Activated CD8-positive, alpha-beta T cell treated with anti-CD3 and anti-CD28 coated beads for 36 hours (primary cell): ENCODE measurements at regions not wholly inside any gene's neighbourhood (a gene's known extent, or its start where the extent isn't known, plus 50 kb on each side); places are given as distances from the start of the nearest gene placed in this dataset.

Source experiments
- ATAC-seq: fragments of 200-7000 bp; cut with Tn5 transposase; one replicate; pipeline ENCODE4 v1.10.0; 2021; ENCODE audit warnings: mild to moderate bottlenecking, moderate library complexity
- CTCF ChIA-PET: fragments of 350-600 bp; sonication (Branson Sonifier 250); formaldehyde crosslinking; loops from one replicate; lab custom pipeline; 2021; ENCODE audit warnings: antibody characterized with exemption; lab: Charles Lee
- POLR2A ChIA-PET: fragments of 350-600 bp; sonication (Branson Sonifier 250); formaldehyde crosslinking; loops from one replicate; lab custom pipeline; 2021; ENCODE audit warnings: antibody characterized with exemption; lab: Charles Lee
- DNase-seq: peaks from one replicate; pipeline ENCODE4 v3.0.0-alpha.2; 2020
- H3K27ac Mint-ChIP-seq: one replicate; pipeline ENCODE4 v1.8.0; 2021; ENCODE audit warnings: mild to moderate bottlenecking, mixed read lengths
- H3K27me3 Mint-ChIP-seq: one replicate; pipeline ENCODE4 v1.8.0; 2021; ENCODE audit warnings: mixed read lengths
- H3K36me3 Mint-ChIP-seq: one replicate; pipeline ENCODE4 v1.8.0; 2021; ENCODE audit warnings: low read depth, mixed read lengths
- H3K4me1 Mint-ChIP-seq: one replicate; pipeline ENCODE4 v1.8.0; 2021; ENCODE audit warnings: low read depth, mixed read lengths
- H3K4me3 Mint-ChIP-seq: one replicate; pipeline ENCODE4 v1.8.0; 2021; ENCODE audit warnings: mild to moderate bottlenecking, moderate library complexity, mixed read lengths
- H3K9me3 Mint-ChIP-seq: one replicate; pipeline ENCODE4 v1.8.0; 2021; ENCODE audit warnings: mixed read lengths
- CTCF ChIP-seq: fragments of 200-600 bp; IDR thresholded peaks from one replicate; pipeline ENCODE4 v1.8.0; 2022; ENCODE audit warnings: antibody characterized with exemption, mild to moderate bottlenecking
- intact Hi-C: fragments of 100-400 bp; cut with micrococcal nuclease; formaldehyde crosslinking; loops from one replicate; pipeline ENCODE4 v1.10.0; 2022

- POLR2A ChIA-PET, result no interaction called here
- no peak for DNase-seq
- peaks cover 22% of the 10 kb centered on the region for H3K27me3 Mint-ChIP-seq
- no peak for ATAC-seq
- no peak overlapping the region for H3K4me3 Mint-ChIP-seq
- no peak for TF ChIP-seq CTCF
- H3K9me3 Mint-ChIP-seq, result no peaks in the 10 kb centered on the region
- no peaks in the 10 kb centered on the region for H3K4me1 Mint-ChIP-seq
- H3K36me3 Mint-ChIP-seq, result no peaks in the 10 kb centered on the region
- CTCF ChIA-PET, result no interaction called here
- intact Hi-C loops, result loop anchor here (10.0 kb wide), 1 partner anchor 428 kb away; no protein-coding TSS in a partner anchor
- H3K27ac Mint-ChIP-seq, result no peak overlapping the region
Measured at GRCh38 chr19:30652751-30653150, 280.6 kb downstream of the ZNF536 start.

GRCh38 chr19:30651691-30652090, 279.5 kb downstream of the ZNF536 start:
- H3K27ac Mint-ChIP-seq, result no peak overlapping the region
- POLR2A ChIA-PET, result no interaction called here
- no peaks in the 10 kb centered on the region for H3K9me3 Mint-ChIP-seq
- H3K4me1 Mint-ChIP-seq, result no peaks in the 10 kb centered on the region
- H3K27me3 Mint-ChIP-seq, result peaks cover 22% of the 10 kb centered on the region
- DNase-seq, result no peak
- H3K36me3 Mint-ChIP-seq, result no peaks in the 10 kb centered on the region
- CTCF ChIA-PET, result interaction anchor here (0.7 kb wide), 1 partner anchor 15 kb away, joined by 3 read pairs; no protein-coding TSS in a partner anchor
- ATAC-seq, result no peak
- intact Hi-C loops, result loop anchor here (10.0 kb wide), 1 partner anchor 427 kb away; no protein-coding TSS in a partner anchor
- no peak overlapping the region for H3K4me3 Mint-ChIP-seq
- TF ChIP-seq CTCF, result no peak

GRCh38 chr19:30651066-30651465, 278.9 kb downstream of the ZNF536 start:
- no peak overlapping the region for H3K4me3 Mint-ChIP-seq
- no peak for TF ChIP-seq CTCF
- no peak for DNase-seq
- no peaks in the 10 kb centered on the region for H3K36me3 Mint-ChIP-seq
- H3K27ac Mint-ChIP-seq, result no peak overlapping the region
- ATAC-seq, result no peak
- H3K9me3 Mint-ChIP-seq, result no peaks in the 10 kb centered on the region
- H3K4me1 Mint-ChIP-seq, result no peaks in the 10 kb centered on the region
- peaks cover 20% of the 10 kb centered on the region for H3K27me3 Mint-ChIP-seq
- POLR2A ChIA-PET, result no interaction called here
- intact Hi-C loops, result loop anchor here (10.0 kb wide), 1 partner anchor 426 kb away; no protein-coding TSS in a partner anchor
- CTCF ChIA-PET, result interaction anchor here (0.7 kb wide), 1 partner anchor 16 kb away, joined by 3 read pairs; no protein-coding TSS in a partner anchor

- peak; percentile 79 for TF ChIP-seq CTCF
Measured at GRCh38 chr19:30649934-30650614, 277.9 kb downstream of the ZNF536 start.

More at GRCh38 chr19:30649934-30650614, 277.9 kb downstream of the ZNF536 start:
- intact Hi-C loops, result loop anchor here (10.0 kb wide), 1 partner anchor 425 kb away; no protein-coding TSS in a partner anchor
- Mint-ChIP-seq H3K9me3 (no peaks in the 10 kb centered on the region), H3K36me3 (no peaks in the 10 kb centered on the region), H3K4me3 (no peak overlapping the region), H3K27ac (no peak overlapping the region), H3K4me1 (no peaks in the 10 kb centered on the region), H3K27me3 (peaks cover 21% of the 10 kb centered on the region)
- ChIA-PET CTCF (interaction anchor here (0.6 to 1.2 kb wide), 3 partner anchors 19 to 98 kb away, joined by 3 to 5 read pairs (median 3); no protein-coding TSS in a partner anchor), POLR2A (no interaction called here)
- ATAC-seq, result no peak
- peak; percentile 63 for DNase-seq
